ENCODE measurements at regions not wholly inside any gene's neighbourhood (a gene's known extent, or its start where the extent isn't known, plus 50 kb on each side); places are given as distances from the start of the nearest gene placed in this dataset.

- no peak for DNase-seq (ENCODE audit: extremely low read depth, insufficient read length)
These were observed 140.1 kb upstream of the ZNF92 start for GRCh38 chr7:65233409-65234034.

GRCh38 chr7:65230231-65230630 lies 143.4 kb upstream of the ZNF92 start:
- H3K4me3 ChIP-seq (replicated peaks; ENCODE audit: low read depth, low read length) = no peak overlapping the region
- no peak for TF ChIP-seq CTCF (IDR thresholded peaks at IDR 0.05; ENCODE audit: insufficient read depth, low read length, poor library complexity, severe bottlenecking)
- H3K27me3 ChIP-seq (replicated peaks; ENCODE audit: control insufficient read depth, insufficient read depth, low read length) = no peaks in the 10 kb centered on the region
- no peak for DNase-seq (ENCODE audit: extremely low read depth, insufficient read length)
- H3K36me3 ChIP-seq (ENCODE audit: control insufficient read depth, insufficient read depth, low read length) = no peaks in the 10 kb centered on the region

More at GRCh38 chr7:65233409-65234034, 140.1 kb upstream of the ZNF92 start:
- Histone ChIP-seq H3K36me3 (ENCODE audit: control insufficient read depth, insufficient read depth, low read length) (no peaks in the 10 kb centered on the region), H3K4me3 (replicated peaks; ENCODE audit: low read depth, low read length) (no peak overlapping the region), H3K27me3 (replicated peaks; ENCODE audit: control insufficient read depth, insufficient read depth, low read length) (no peaks in the 10 kb centered on the region)
- no peak for TF ChIP-seq CTCF (IDR thresholded peaks at IDR 0.05; ENCODE audit: insufficient read depth, low read length, poor library complexity, severe bottlenecking)

- H3K4me3 ChIP-seq (replicated peaks; ENCODE audit: low read depth, low read length) = no peak overlapping the region
- TF ChIP-seq CTCF (IDR thresholded peaks at IDR 0.05; ENCODE audit: insufficient read depth, low read length, poor library complexity, severe bottlenecking) = no peak
- H3K27me3 ChIP-seq (replicated peaks; ENCODE audit: control insufficient read depth, insufficient read depth, low read length) = no peaks in the 10 kb centered on the region
- DNase-seq (ENCODE audit: extremely low read depth, insufficient read length) = no peak
- no peaks in the 10 kb centered on the region for H3K36me3 ChIP-seq (ENCODE audit: control insufficient read depth, insufficient read depth, low read length)
These were observed 148.1 kb upstream of the ZNF92 start for GRCh38 chr7:65225422-65226006.

GRCh38 chr7:65222655-65223054 lies 151.0 kb upstream of the ZNF92 start:
- Histone ChIP-seq H3K4me3 (replicated peaks; ENCODE audit: low read depth, low read length) (no peak overlapping the region), H3K36me3 (ENCODE audit: control insufficient read depth, insufficient read depth, low read length) (no peaks in the 10 kb centered on the region), H3K27me3 (replicated peaks; ENCODE audit: control insufficient read depth, insufficient read depth, low read length) (no peaks in the 10 kb centered on the region)
- no peak for DNase-seq (ENCODE audit: extremely low read depth, insufficient read length)
- TF ChIP-seq CTCF (IDR thresholded peaks at IDR 0.05; ENCODE audit: insufficient read depth, low read length, poor library complexity, severe bottlenecking) = no peak

GRCh38 chr7:65221683-65222082 lies 152.0 kb upstream of the ZNF92 start:
- Histone ChIP-seq H3K27me3 (replicated peaks; ENCODE audit: control insufficient read depth, insufficient read depth, low read length) (no peaks in the 10 kb centered on the region), H3K4me3 (replicated peaks; ENCODE audit: low read depth, low read length) (no peak overlapping the region), H3K36me3 (ENCODE audit: control insufficient read depth, insufficient read depth, low read length) (no peaks in the 10 kb centered on the region)
- no peak for TF ChIP-seq CTCF (IDR thresholded peaks at IDR 0.05; ENCODE audit: insufficient read depth, low read length, poor library complexity, severe bottlenecking)
- no peak for DNase-seq (ENCODE audit: extremely low read depth, insufficient read length)
